Trophoblast cell (in vitro differentiated cells and primary cell): ENCODE measurements at regions not wholly inside any gene's neighbourhood (a gene's known extent, or its start where the extent isn't known, plus 50 kb on each side); places are given as distances from the start of the nearest gene placed in this dataset.

ENCODE experiments used
- DNase-seq, 2 donors: peaks; one replicate each; pipeline ENCODE4 v3.0.0-alpha.2; 2016
- H2AFZ ChIP-seq: 2 replicates; pipeline ENCODE4 v1.6.1; 2013; ENCODE audit warnings: low read length, moderate library complexity, mild to moderate bottlenecking; ENCODE audit not compliant: insufficient read depth, poor library complexity
- H2AK5ac ChIP-seq: 2 replicates; pipeline ENCODE4 v1.6.1; 2013; ENCODE audit warnings: mild to moderate bottlenecking, low read length
- H2BK120ac ChIP-seq: 2 replicates; pipeline ENCODE4 v1.6.1; 2013; ENCODE audit warnings: low read length, mild to moderate bottlenecking, moderate library complexity; ENCODE audit not compliant: insufficient read depth, poor library complexity
- H2BK12ac ChIP-seq: 2 replicates; pipeline ENCODE4 v1.6.1; 2013; ENCODE audit warnings: mild to moderate bottlenecking, low read length, moderate library complexity
- H2BK5ac ChIP-seq: 2 replicates; pipeline ENCODE4 v1.6.1; 2013; ENCODE audit warnings: low read length, low read depth, moderate library complexity, mild to moderate bottlenecking; ENCODE audit not compliant: poor library complexity
- H3K14ac ChIP-seq: 2 replicates; pipeline ENCODE4 v1.6.1; 2013; ENCODE audit warnings: mild to moderate bottlenecking, low read length
- H3K18ac ChIP-seq: 2 replicates; pipeline ENCODE4 v1.6.1; 2013; ENCODE audit warnings: mild to moderate bottlenecking, low read length
- H3K23ac ChIP-seq: 2 replicates; pipeline ENCODE4 v1.6.1; 2013; ENCODE audit warnings: low read length
- H3K27ac ChIP-seq: 2 replicates; pipeline ENCODE4 v1.5.1; 2013; ENCODE audit warnings: low read depth, mild to moderate bottlenecking, inconsistent platforms, low read length, moderate library complexity
- H3K27me3 ChIP-seq: 2 replicates; pipeline ENCODE4 v1.6.1; 2013; ENCODE audit warnings: inconsistent platforms, mild to moderate bottlenecking, low read length, moderate library complexity; ENCODE audit not compliant: insufficient read depth
- H3K36me3 ChIP-seq, 2 experiments: 1 replicate in 1 of 2; 2 replicates in 1 of 2; pipeline ENCODE4 v1.6.1; 2013; ENCODE audit warnings: low read length in 2 of 2, mild to moderate bottlenecking in 2 of 2, moderate library complexity in 1 of 2; ENCODE audit not compliant: insufficient read depth in 2 of 2, control insufficient read depth in 1 of 2
- H3K4ac ChIP-seq: 2 replicates; pipeline ENCODE4 v1.6.1; 2013; ENCODE audit warnings: low read depth, mild to moderate bottlenecking, low read length, moderate library complexity
- H3K4me1 ChIP-seq, 2 experiments: 1 replicate in 1 of 2; 2 replicates in 1 of 2; pipeline ENCODE4 v1.6.1; 2013; ENCODE audit warnings: low read length in 2 of 2, mild to moderate bottlenecking in 2 of 2, moderate library complexity in 1 of 2; ENCODE audit not compliant: insufficient read depth in 2 of 2, control insufficient read depth in 1 of 2
- H3K4me2 ChIP-seq: 2 replicates; pipeline ENCODE4 v1.6.1; 2013; ENCODE audit warnings: inconsistent platforms, mild to moderate bottlenecking, low read length, moderate library complexity
- H3K4me3 ChIP-seq: 2 replicates; pipeline ENCODE4 v1.5.1; 2013; ENCODE audit warnings: mild to moderate bottlenecking, low read depth, low read length, inconsistent platforms
- H3K79me1 ChIP-seq: one replicate; pipeline ENCODE4 v1.6.1; 2013; ENCODE audit warnings: low read length
- H3K79me2 ChIP-seq: 2 replicates; pipeline ENCODE4 v1.6.1; 2013; ENCODE audit warnings: low read length, mild to moderate bottlenecking; ENCODE audit not compliant: control insufficient read depth, insufficient read depth, poor library complexity
- H3K9ac ChIP-seq: 2 replicates; pipeline ENCODE4 v1.6.1; 2013; ENCODE audit warnings: mild to moderate bottlenecking, low read length
- H3K9me3 ChIP-seq: 2 replicates; pipeline ENCODE4 v1.6.1; 2013; ENCODE audit warnings: low read depth, mild to moderate bottlenecking, control low read depth, inconsistent platforms, low read length; ENCODE audit not compliant: insufficient read depth
- H4K12ac ChIP-seq: 2 replicates; pipeline ENCODE4 v1.6.1; 2013; ENCODE audit warnings: low read depth, mild to moderate bottlenecking, low read length, moderate library complexity
- H4K8ac ChIP-seq: 2 replicates; pipeline ENCODE4 v1.6.1; 2013; ENCODE audit warnings: low read depth, mild to moderate bottlenecking, low read length, moderate library complexity
- H4K91ac ChIP-seq: one replicate; pipeline ENCODE4 v1.6.1; 2013; ENCODE audit warnings: low read depth, mild to moderate bottlenecking, low read length, moderate library complexity
- WGBS: extraction: QIAGEN DNeasy Blood & Tissue Kit; methylation state at CpG from one replicate; pipeline ENCODE4 v1.1.7; 2013; ENCODE audit warnings: missing lambda C conversion rate; ENCODE audit not compliant: insufficient read length, insufficient coverage; ENCODE audit errors: extremely low coverage; 5-methylcytosine and 5-hydroxymethylcytosine counted together

GRCh38 chr6:22349051-22349450, 52.2 kb upstream of the PRL start:
- Histone ChIP-seq H3K9me3 (peaks cover 2% of the 10 kb centered on the region), H4K91ac (no peak overlapping the region), H4K12ac (no peak overlapping the region), H4K8ac (no peak overlapping the region), H3K14ac (no peak overlapping the region), H3K9ac (no peak overlapping the region), H3K27ac (no peak overlapping the region), H3K79me2 (no peaks in the 10 kb centered on the region), H3K4me1 (no peaks in the 10 kb centered on the region), H3K36me3 (no peaks in the 10 kb centered on the region), H2BK12ac (no peak overlapping the region), H2BK120ac (no peak overlapping the region), H3K18ac (no peak overlapping the region), H2AFZ (no peak overlapping the region), H3K4me3 (no peak overlapping the region), H3K23ac (no peak overlapping the region), H3K4me2 (no peak overlapping the region), H2BK5ac (no peak overlapping the region), H3K79me1 (no peaks in the 10 kb centered on the region), H3K27me3 (no peaks in the 10 kb centered on the region), H2AK5ac (no peak overlapping the region), H3K4ac (no peak overlapping the region)
- no peak for DNase-seq
- no CpG with 5 or more reads among the region's 13 CpGs for WGBS

- Histone ChIP-seq H2BK12ac (no peak overlapping the region), H3K18ac (no peak overlapping the region), H3K14ac (no peak overlapping the region), H4K91ac (no peak overlapping the region), H2AFZ (no peak overlapping the region), H2BK120ac (no peak overlapping the region), H3K27me3 (no peaks in the 10 kb centered on the region), H3K79me2 (no peaks in the 10 kb centered on the region), H3K4me2 (no peak overlapping the region), H4K8ac (no peak overlapping the region), H3K4me3 (no peak overlapping the region), H3K4me1 (no peaks in the 10 kb centered on the region), H3K4ac (no peak overlapping the region), H2BK5ac (no peak overlapping the region), H3K36me3 (no peaks in the 10 kb centered on the region), H3K79me1 (no peaks in the 10 kb centered on the region), H3K9me3 (peaks cover 2% of the 10 kb centered on the region), H3K23ac (no peak overlapping the region), H2AK5ac (no peak overlapping the region), H3K9ac (no peak overlapping the region), H4K12ac (no peak overlapping the region), H3K27ac (no peak overlapping the region)
- no peak for DNase-seq
These were observed 52.7 kb upstream of the PRL start for GRCh38 chr6:22349528-22349927.

GRCh38 chr6:22350109-22350508, 53.3 kb upstream of the PRL start:
- H3K18ac ChIP-seq = no peak overlapping the region
- H3K27me3 ChIP-seq = no peaks in the 10 kb centered on the region
- H2BK12ac ChIP-seq = no peak overlapping the region
- H2BK5ac ChIP-seq = no peak overlapping the region
- no peak overlapping the region for H3K14ac ChIP-seq
- no peaks in the 10 kb centered on the region for H3K36me3 ChIP-seq
- H2AK5ac ChIP-seq = no peak overlapping the region
- H3K9me3 ChIP-seq = peaks cover 2% of the 10 kb centered on the region
- H3K23ac ChIP-seq = no peak overlapping the region
- no peak overlapping the region for H2AFZ ChIP-seq
- H4K91ac ChIP-seq = no peak overlapping the region
- no peak overlapping the region for H3K27ac ChIP-seq
- no CpG with 5 or more reads among the region's 1 CpG for WGBS
- H3K79me2 ChIP-seq = no peaks in the 10 kb centered on the region
- no peak for DNase-seq
- no peak overlapping the region for H2BK120ac ChIP-seq
- no peak overlapping the region for H3K4ac ChIP-seq
- H3K4me3 ChIP-seq = no peak overlapping the region
- no peak overlapping the region for H4K12ac ChIP-seq
- H4K8ac ChIP-seq = no peak overlapping the region
- no peaks in the 10 kb centered on the region for H3K79me1 ChIP-seq
- H3K4me1 ChIP-seq = no peaks in the 10 kb centered on the region
- H3K4me2 ChIP-seq = no peak overlapping the region
- H3K9ac ChIP-seq = no peak overlapping the region

GRCh38 chr6:22353101-22353500, 56.3 kb upstream of the PRL start:
- H4K91ac ChIP-seq = no peak overlapping the region
- H2AK5ac ChIP-seq = no peak overlapping the region
- no CpG with 5 or more reads among the region's 2 CpGs for WGBS
- H3K23ac ChIP-seq = no peak overlapping the region
- H3K4me3 ChIP-seq = no peak overlapping the region
- no peak overlapping the region for H2BK5ac ChIP-seq
- H4K12ac ChIP-seq = no peak overlapping the region
- H3K14ac ChIP-seq = no peak overlapping the region
- no peak overlapping the region for H2BK120ac ChIP-seq
- H3K36me3 ChIP-seq = no peaks in the 10 kb centered on the region
- H3K4me2 ChIP-seq = no peak overlapping the region
- no peak overlapping the region for H4K8ac ChIP-seq
- H3K27ac ChIP-seq = no peak overlapping the region
- no peak overlapping the region for H2BK12ac ChIP-seq
- no peak overlapping the region for H2AFZ ChIP-seq
- H3K79me1 ChIP-seq = no peaks in the 10 kb centered on the region
- H3K9me3 ChIP-seq = peaks cover 2% of the 10 kb centered on the region
- peak; percentile 58 to 78 for DNase-seq
- no peaks in the 10 kb centered on the region for H3K79me2 ChIP-seq
- H3K9ac ChIP-seq = no peak overlapping the region
- H3K18ac ChIP-seq = no peak overlapping the region
- H3K27me3 ChIP-seq = no peaks in the 10 kb centered on the region
- no peak overlapping the region for H3K4ac ChIP-seq
- no peaks in the 10 kb centered on the region for H3K4me1 ChIP-seq
